WTC11 (cell line): ENCODE measurements at regions not wholly inside any gene's neighbourhood (a gene's known extent, or its start where the extent isn't known, plus 50 kb on each side); places are given as distances from the start of the nearest gene placed in this dataset.

Experiments
- ATAC-seq: fragments of 200-7000 bp; cut with Tn5 transposase; 2 replicates; pipeline ENCODE4 v1.10.0; 2021; ENCODE audit warnings: mild to moderate bottlenecking, moderate library complexity
- CTCF ChIA-PET: fragments of 300-600 bp; sonication (Branson Sonifier 250); formaldehyde crosslinking; loops from one replicate; lab custom pipeline; 2021; ENCODE audit warnings: antibody characterized with exemption; lab: Charles Lee
- POLR2A ChIA-PET: fragments of 350-600 bp; sonication (Branson Sonifier 250); formaldehyde crosslinking; loops from one replicate; lab custom pipeline; 2021; ENCODE audit warnings: antibody characterized with exemption; lab: Charles Lee
- DNase-seq: peaks from one replicate; pipeline ENCODE4 v3.0.0; 2021; ENCODE audit warnings: low spot score
- H3K27ac Mint-ChIP-seq: 2 replicates; pipeline ENCODE4 v1.8.0; 2021; ENCODE audit warnings: mixed read lengths
- H3K27me3 Mint-ChIP-seq: 2 replicates; pipeline ENCODE4 v1.8.0; 2021; ENCODE audit warnings: low read depth, mild to moderate bottlenecking, moderate library complexity, mixed read lengths
- H3K36me3 Mint-ChIP-seq: 2 replicates; pipeline ENCODE4 v1.8.0; 2021; ENCODE audit warnings: mixed read lengths
- H3K4me1 Mint-ChIP-seq: 2 replicates; pipeline ENCODE4 v1.8.0; 2022; ENCODE audit warnings: mixed read lengths
- H3K4me3 Mint-ChIP-seq: 2 replicates; pipeline ENCODE4 v1.8.0; 2021; ENCODE audit warnings: mild to moderate bottlenecking, moderate library complexity, mixed read lengths
- H3K9me3 Mint-ChIP-seq: 2 replicates; pipeline ENCODE4 v1.8.0; 2021; ENCODE audit warnings: mixed read lengths
- CREM ChIP-seq: sonication (generic); formaldehyde crosslinking; IDR thresholded peaks from 2 replicates; pipeline ENCODE4 v1.8.1; 2022; ENCODE audit warnings: mild to moderate bottlenecking, missing genetic modification reagents, moderate library complexity
- ELF4 ChIP-seq: sonication (generic); formaldehyde crosslinking; IDR thresholded peaks from 2 replicates; pipeline ENCODE4 v1.8.1; 2022; ENCODE audit warnings: low read depth, mild to moderate bottlenecking, moderate library complexity, missing genetic modification reagents
- MXD4 ChIP-seq: fragments of 250-450 bp; sonication (Bioruptor Pico); IDR thresholded peaks from 2 replicates; pipeline ENCODE4 v1.8.0; 2021; ENCODE audit warnings: mild to moderate bottlenecking, moderate library complexity, borderline replicate concordance
- NR1H2 ChIP-seq: sonication (generic); formaldehyde crosslinking; IDR thresholded peaks from 2 replicates; pipeline ENCODE4 v1.9.0; 2021; ENCODE audit warnings: mild to moderate bottlenecking, moderate library complexity, missing genetic modification reagents
- RORB ChIP-seq: fragments of 250-450 bp; sonication (Bioruptor Pico); IDR thresholded peaks from 2 replicates; pipeline ENCODE4 v1.9.0; 2021; ENCODE audit warnings: mild to moderate bottlenecking
- SP1 ChIP-seq: sonication (generic); formaldehyde crosslinking; conservative IDR thresholded peaks from 2 replicates; pipeline ENCODE4 v1.8.1; 2022; ENCODE audit warnings: missing genetic modification reagents
- ZBTB21 ChIP-seq: sonication (generic); formaldehyde crosslinking; IDR thresholded peaks from 2 replicates; pipeline ENCODE4 v1.8.1; 2023; ENCODE audit warnings: mild to moderate bottlenecking, missing genetic modification reagents, borderline replicate concordance
- TF ChIP-seq, protein P1 (sequence below): sonication (generic); formaldehyde crosslinking; IDR thresholded peaks from 2 replicates; pipeline ENCODE4 v1.8.1; 2022; ENCODE audit warnings: low read depth, missing genetic modification reagents, borderline replicate concordance
- TF ChIP-seq, protein P2 (sequence below): sonication (generic); formaldehyde crosslinking; IDR thresholded peaks from 2 replicates; pipeline ENCODE4 v1.8.1; 2023; ENCODE audit warnings: mild to moderate bottlenecking, missing genetic modification reagents, moderate library complexity
- TF ChIP-seq, protein P3 (sequence below): sonication (generic); formaldehyde crosslinking; IDR thresholded peaks from 2 replicates; pipeline ENCODE4 v1.8.0; 2023; ENCODE audit warnings: mild to moderate bottlenecking, missing genetic modification reagents
- TF ChIP-seq, protein P4 (sequence below): fragments of 200-600 bp; IDR thresholded peaks from 2 replicates; pipeline ENCODE4 v1.8.0; 2022; ENCODE audit warnings: antibody characterized with exemption
- TF ChIP-seq, protein P5 (sequence below): fragments of 250-450 bp; sonication (Bioruptor Pico); IDR thresholded peaks from 2 replicates; pipeline ENCODE4 v1.9.0; 2021; ENCODE audit warnings: mild to moderate bottlenecking, borderline replicate concordance
- TF ChIP-seq, protein P6 (sequence below): sonication (generic); formaldehyde crosslinking; IDR thresholded peaks from 2 replicates; pipeline ENCODE4 v1.8.1; 2023; ENCODE audit warnings: mild to moderate bottlenecking, moderate library complexity, missing genetic modification reagents
- TF ChIP-seq, protein P7 (sequence below): sonication (generic); formaldehyde crosslinking; conservative IDR thresholded peaks from 2 replicates; pipeline ENCODE4 v1.8.1; 2022; ENCODE audit warnings: mild to moderate bottlenecking, missing genetic modification reagents

DNA sequence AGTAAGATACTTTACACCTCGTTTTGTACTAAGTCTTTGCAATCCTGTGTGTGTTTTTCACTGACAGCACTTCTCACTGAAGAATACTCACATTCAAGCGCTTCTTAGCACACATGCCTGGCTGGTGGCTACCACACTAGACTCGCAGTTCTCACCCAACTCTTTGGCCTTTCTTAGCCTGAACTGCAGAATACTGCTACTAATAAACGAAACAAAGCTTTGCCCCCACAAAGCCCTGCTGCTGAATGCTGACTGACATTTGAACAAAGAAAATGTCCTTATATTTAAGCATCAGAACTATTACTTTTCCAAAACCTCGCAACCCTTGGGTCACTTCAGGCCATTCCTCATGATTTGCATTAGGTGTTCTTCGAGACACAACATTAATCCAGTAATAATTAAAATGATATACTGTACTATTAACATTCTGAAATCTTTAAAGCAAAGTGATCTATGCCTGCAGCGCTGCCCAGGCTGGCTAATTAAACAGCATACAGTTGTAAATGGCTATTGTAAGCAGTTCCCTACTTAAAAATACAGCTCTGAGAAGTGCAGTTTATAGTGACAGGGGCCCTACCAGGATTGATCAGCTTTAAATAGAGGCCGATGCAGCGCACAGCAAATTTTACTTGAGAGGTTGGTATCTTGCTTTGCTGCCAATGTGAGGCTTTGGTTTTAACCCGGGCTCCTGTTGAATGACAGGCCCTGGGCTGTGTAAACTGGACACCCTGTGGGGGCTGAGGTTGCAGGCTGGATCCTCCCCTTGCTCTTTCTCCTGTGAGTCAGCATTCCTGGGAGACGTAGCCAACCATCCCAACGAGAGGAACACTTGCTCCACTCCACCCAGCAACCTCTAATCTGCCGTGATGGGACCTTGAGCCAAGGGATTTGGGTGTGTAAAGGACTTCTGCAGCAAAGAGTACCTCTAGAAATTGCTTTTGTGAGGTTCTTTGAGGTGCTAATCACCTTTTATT is 899.0 kb downstream of the TFAP2A start:
- DNase-seq = no peak
- no peaks in the 10 kb centered on the region for H3K27me3 Mint-ChIP-seq
- H3K9me3 Mint-ChIP-seq = peaks cover 10% of the 10 kb centered on the region
- POLR2A ChIA-PET = no interaction called here
- CTCF ChIA-PET = interaction anchor here (0.6 kb wide), 1 partner anchor 27 kb away, joined by 3 read pairs; no protein-coding TSS in a partner anchor
- peaks cover 11% of the 10 kb centered on the region for H3K4me1 Mint-ChIP-seq
- no peak overlapping the region for H3K4me3 Mint-ChIP-seq
- H3K27ac Mint-ChIP-seq = no peak overlapping the region
- TF ChIP-seq CREM = no peak
- peaks cover 5% of the 10 kb centered on the region; the same call in 1 of the 2 replicates for H3K36me3 Mint-ChIP-seq
- ATAC-seq = peak; percentile 79

DNA sequence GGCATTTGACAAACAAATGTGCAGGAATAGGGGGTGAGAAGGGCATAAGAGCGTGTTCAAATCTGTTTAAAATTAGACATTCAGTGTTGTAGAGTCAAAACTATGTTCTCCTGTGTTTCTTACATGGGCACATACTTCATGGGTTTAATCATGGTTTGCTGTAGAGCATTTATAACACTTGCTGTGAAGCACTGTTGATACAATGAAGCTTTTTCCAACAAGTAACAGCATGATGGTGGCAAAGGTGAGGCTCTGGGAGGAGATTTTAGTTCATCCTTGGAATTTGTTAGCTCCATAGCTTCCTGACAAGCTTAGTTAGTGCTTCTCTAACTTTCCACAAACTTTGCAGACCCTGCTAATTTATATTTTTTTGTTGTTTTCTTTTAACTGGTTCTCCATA is 900.7 kb downstream of the TFAP2A start:
- peaks cover 11% of the 10 kb centered on the region for H3K4me1 Mint-ChIP-seq
- DNase-seq (no peak), ATAC-seq (no peak)
- H3K4me3 Mint-ChIP-seq = no peak overlapping the region
- POLR2A ChIA-PET = no interaction called here
- H3K9me3 Mint-ChIP-seq = peaks cover 10% of the 10 kb centered on the region
- CTCF ChIA-PET = no interaction called here
- H3K36me3 Mint-ChIP-seq = peaks cover 5% of the 10 kb centered on the region; the same call in 1 of the 2 replicates
- H3K27ac Mint-ChIP-seq = no peak overlapping the region
- no peaks in the 10 kb centered on the region for H3K27me3 Mint-ChIP-seq
- TF ChIP-seq SP1 = no peak
- TF ChIP-seq, protein P1, sequence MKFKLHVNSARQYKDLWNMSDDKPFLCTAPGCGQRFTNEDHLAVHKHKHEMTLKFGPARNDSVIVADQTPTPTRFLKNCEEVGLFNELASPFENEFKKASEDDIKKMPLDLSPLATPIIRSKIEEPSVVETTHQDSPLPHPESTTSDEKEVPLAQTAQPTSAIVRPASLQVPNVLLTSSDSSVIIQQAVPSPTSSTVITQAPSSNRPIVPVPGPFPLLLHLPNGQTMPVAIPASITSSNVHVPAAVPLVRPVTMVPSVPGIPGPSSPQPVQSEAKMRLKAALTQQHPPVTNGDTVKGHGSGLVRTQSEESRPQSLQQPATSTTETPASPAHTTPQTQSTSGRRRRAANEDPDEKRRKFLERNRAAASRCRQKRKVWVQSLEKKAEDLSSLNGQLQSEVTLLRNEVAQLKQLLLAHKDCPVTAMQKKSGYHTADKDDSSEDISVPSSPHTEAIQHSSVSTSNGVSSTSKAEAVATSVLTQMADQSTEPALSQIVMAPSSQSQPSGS (CRISPR knock-in tag) = no peak
- TF ChIP-seq, protein P2, sequence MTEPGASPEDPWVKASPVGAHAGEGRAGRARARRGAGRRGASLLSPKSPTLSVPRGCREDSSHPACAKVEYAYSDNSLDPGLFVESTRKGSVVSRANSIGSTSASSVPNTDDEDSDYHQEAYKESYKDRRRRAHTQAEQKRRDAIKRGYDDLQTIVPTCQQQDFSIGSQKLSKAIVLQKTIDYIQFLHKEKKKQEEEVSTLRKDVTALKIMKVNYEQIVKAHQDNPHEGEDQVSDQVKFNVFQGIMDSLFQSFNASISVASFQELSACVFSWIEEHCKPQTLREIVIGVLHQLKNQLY = no peak
- TF ChIP-seq, protein P3, sequence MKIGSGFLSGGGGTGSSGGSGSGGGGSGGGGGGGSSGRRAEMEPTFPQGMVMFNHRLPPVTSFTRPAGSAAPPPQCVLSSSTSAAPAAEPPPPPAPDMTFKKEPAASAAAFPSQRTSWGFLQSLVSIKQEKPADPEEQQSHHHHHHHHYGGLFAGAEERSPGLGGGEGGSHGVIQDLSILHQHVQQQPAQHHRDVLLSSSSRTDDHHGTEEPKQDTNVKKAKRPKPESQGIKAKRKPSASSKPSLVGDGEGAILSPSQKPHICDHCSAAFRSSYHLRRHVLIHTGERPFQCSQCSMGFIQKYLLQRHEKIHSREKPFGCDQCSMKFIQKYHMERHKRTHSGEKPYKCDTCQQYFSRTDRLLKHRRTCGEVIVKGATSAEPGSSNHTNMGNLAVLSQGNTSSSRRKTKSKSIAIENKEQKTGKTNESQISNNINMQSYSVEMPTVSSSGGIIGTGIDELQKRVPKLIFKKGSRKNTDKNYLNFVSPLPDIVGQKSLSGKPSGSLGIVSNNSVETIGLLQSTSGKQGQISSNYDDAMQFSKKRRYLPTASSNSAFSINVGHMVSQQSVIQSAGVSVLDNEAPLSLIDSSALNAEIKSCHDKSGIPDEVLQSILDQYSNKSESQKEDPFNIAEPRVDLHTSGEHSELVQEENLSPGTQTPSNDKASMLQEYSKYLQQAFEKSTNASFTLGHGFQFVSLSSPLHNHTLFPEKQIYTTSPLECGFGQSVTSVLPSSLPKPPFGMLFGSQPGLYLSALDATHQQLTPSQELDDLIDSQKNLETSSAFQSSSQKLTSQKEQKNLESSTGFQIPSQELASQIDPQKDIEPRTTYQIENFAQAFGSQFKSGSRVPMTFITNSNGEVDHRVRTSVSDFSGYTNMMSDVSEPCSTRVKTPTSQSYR (CRISPR knock-in tag) = no peak
- no peak for TF ChIP-seq MXD4
- no peak for TF ChIP-seq ZBTB21
- TF ChIP-seq RORB (CRISPR knock-in tag) = no peak
- TF ChIP-seq, protein P4, sequence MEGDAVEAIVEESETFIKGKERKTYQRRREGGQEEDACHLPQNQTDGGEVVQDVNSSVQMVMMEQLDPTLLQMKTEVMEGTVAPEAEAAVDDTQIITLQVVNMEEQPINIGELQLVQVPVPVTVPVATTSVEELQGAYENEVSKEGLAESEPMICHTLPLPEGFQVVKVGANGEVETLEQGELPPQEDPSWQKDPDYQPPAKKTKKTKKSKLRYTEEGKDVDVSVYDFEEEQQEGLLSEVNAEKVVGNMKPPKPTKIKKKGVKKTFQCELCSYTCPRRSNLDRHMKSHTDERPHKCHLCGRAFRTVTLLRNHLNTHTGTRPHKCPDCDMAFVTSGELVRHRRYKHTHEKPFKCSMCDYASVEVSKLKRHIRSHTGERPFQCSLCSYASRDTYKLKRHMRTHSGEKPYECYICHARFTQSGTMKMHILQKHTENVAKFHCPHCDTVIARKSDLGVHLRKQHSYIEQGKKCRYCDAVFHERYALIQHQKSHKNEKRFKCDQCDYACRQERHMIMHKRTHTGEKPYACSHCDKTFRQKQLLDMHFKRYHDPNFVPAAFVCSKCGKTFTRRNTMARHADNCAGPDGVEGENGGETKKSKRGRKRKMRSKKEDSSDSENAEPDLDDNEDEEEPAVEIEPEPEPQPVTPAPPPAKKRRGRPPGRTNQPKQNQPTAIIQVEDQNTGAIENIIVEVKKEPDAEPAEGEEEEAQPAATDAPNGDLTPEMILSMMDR = no peak
- TF ChIP-seq NR1H2 (CRISPR knock-in tag) = no peak
- TF ChIP-seq ELF4 = no peak
- TF ChIP-seq, protein P5, sequence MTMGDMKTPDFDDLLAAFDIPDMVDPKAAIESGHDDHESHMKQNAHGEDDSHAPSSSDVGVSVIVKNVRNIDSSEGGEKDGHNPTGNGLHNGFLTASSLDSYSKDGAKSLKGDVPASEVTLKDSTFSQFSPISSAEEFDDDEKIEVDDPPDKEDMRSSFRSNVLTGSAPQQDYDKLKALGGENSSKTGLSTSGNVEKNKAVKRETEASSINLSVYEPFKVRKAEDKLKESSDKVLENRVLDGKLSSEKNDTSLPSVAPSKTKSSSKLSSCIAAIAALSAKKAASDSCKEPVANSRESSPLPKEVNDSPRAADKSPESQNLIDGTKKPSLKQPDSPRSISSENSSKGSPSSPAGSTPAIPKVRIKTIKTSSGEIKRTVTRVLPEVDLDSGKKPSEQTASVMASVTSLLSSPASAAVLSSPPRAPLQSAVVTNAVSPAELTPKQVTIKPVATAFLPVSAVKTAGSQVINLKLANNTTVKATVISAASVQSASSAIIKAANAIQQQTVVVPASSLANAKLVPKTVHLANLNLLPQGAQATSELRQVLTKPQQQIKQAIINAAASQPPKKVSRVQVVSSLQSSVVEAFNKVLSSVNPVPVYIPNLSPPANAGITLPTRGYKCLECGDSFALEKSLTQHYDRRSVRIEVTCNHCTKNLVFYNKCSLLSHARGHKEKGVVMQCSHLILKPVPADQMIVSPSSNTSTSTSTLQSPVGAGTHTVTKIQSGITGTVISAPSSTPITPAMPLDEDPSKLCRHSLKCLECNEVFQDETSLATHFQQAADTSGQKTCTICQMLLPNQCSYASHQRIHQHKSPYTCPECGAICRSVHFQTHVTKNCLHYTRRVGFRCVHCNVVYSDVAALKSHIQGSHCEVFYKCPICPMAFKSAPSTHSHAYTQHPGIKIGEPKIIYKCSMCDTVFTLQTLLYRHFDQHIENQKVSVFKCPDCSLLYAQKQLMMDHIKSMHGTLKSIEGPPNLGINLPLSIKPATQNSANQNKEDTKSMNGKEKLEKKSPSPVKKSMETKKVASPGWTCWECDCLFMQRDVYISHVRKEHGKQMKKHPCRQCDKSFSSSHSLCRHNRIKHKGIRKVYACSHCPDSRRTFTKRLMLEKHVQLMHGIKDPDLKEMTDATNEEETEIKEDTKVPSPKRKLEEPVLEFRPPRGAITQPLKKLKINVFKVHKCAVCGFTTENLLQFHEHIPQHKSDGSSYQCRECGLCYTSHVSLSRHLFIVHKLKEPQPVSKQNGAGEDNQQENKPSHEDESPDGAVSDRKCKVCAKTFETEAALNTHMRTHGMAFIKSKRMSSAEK = no peak
- TF ChIP-seq, protein P6, sequence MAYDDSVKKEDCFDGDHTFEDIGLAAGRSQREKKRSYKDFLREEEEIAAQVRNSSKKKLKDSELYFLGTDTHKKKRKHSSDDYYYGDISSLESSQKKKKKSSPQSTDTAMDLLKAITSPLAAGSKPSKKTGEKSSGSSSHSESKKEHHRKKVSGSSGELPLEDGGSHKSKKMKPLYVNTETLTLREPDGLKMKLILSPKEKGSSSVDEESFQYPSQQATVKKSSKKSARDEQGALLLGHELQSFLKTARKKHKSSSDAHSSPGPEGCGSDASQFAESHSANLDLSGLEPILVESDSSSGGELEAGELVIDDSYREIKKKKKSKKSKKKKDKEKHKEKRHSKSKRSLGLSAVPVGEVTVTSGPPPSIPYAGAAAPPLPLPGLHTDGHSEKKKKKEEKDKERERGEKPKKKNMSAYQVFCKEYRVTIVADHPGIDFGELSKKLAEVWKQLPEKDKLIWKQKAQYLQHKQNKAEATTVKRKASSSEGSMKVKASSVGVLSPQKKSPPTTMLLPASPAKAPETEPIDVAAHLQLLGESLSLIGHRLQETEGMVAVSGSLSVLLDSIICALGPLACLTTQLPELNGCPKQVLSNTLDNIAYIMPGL (CRISPR knock-in tag) = no peak
- TF ChIP-seq, protein P7, sequence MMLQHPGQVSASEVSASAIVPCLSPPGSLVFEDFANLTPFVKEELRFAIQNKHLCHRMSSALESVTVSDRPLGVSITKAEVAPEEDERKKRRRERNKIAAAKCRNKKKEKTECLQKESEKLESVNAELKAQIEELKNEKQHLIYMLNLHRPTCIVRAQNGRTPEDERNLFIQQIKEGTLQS = no peak
